CD4-positive, alpha-beta T cell treated with Interleukin-15 for 4 hours (primary cell): ENCODE measurements at regions not wholly inside any gene's neighbourhood (a gene's known extent, or its start where the extent isn't known, plus 50 kb on each side); places are given as distances from the start of the nearest gene placed in this dataset.
"Not testable (repeated sequence)": the region's sequence is repeated elsewhere in the genome, so short reads cannot be mapped to it uniquely, and the experiment has no call there.

Experiments
- DNase-seq: peaks from one replicate; pipeline ENCODE4 v3.0.0-alpha.2; 2020; ENCODE audit warnings: low spot score

GRCh38 chrX:39476604-39477021, 621.1 kb downstream of the BCOR start:
- no peak for DNase-seq

DNA sequence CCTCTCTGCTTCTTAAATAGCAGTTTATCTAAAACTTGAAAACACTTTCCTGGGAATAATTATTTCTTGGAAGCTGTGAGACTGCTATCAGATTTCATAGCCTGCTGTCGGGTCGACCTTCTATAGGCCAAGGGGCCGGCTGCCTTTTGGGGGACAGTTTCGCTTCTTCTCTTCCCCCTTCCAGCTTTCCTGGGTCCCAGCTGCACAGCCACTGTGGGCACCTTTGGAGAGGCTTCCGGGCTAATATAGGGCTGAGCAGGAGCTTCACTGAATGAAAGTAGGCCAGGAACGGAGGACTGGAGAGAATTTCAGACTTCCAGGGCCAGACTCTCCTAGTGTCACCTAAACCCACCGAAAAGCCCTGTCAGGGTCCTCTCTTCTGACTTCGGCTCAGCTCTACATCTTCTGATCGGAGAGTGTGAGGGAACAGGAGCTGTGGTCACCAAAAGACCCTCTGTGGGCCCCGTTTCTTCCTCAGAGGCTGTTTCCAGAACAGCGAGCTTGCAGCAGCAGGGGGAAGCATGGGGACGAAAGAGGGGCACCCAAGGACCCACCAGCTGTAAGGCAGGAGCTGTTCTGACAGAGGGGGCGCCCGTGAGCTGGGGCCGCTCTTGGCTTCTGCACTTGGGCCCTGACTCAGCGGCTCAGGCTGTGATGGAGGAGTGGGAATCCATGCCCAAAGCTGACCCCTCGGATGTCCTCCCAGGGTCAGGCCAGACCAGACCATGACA, 620.6 kb downstream of the BCOR start:
- DNase-seq, result no peak

DNA sequence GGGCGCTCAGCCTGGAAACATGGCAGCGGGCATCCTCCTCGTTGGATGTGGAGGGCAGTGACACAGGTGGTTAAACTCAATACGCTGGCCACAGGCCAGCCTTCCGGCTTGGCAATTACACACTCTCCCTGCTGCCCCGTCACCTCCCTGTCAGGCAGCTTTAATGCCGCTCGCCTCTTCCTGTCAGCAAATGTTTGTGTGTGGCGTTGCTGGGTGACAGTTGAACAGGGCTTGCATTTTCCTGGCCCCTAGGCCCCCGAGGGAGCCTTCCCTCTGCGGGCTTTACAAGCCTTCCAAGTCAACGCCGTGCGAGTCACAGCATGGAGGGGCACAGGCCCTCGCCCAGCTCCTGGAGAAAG, 620.0 kb downstream of the BCOR start:
- DNase-seq, result peak; percentile 29

DNA sequence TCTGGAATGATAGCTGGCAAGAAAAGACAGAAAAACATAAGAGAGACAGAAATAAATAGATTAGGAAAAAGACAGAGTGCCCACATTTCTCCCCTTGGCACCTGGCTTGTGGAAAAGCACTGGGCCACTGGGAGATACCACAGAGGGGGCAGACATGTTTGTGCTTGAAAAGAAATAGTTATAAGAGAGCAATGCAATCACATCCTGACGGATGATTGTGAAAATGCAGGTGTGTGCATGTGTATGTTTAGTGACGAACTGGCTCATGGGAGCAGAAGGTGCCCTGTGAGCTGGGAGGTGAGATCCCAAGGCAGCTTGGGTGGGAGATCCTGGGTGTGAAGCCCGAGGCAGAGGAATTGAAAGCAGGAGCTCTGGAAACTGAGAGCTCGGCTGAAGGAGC, 617.9 kb downstream of the BCOR start:
- no peak for DNase-seq

DNA sequence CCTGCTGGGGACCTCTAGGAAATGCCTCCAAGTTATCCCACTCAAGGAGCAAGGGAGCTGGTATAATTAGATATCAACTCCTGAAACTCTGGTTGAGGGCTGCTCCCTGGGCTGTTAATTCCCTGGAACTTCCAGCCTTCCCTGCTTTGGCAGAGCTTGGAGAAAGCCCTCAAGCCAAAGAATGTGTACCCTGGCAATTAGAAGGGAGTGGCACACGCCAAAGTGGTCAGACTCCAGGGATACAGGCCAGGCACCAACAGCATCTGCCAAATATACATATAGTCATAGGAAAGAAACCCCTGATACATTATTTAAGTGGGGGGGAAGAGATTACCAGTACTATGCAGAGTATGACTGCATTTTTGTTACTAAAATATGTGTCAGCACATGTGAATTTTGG, 616.8 kb downstream of the BCOR start:
- no peak for DNase-seq

- no peak for DNase-seq
Measured at GRCh38 chrX:39481621-39482020, 616.1 kb downstream of the BCOR start.

DNA sequence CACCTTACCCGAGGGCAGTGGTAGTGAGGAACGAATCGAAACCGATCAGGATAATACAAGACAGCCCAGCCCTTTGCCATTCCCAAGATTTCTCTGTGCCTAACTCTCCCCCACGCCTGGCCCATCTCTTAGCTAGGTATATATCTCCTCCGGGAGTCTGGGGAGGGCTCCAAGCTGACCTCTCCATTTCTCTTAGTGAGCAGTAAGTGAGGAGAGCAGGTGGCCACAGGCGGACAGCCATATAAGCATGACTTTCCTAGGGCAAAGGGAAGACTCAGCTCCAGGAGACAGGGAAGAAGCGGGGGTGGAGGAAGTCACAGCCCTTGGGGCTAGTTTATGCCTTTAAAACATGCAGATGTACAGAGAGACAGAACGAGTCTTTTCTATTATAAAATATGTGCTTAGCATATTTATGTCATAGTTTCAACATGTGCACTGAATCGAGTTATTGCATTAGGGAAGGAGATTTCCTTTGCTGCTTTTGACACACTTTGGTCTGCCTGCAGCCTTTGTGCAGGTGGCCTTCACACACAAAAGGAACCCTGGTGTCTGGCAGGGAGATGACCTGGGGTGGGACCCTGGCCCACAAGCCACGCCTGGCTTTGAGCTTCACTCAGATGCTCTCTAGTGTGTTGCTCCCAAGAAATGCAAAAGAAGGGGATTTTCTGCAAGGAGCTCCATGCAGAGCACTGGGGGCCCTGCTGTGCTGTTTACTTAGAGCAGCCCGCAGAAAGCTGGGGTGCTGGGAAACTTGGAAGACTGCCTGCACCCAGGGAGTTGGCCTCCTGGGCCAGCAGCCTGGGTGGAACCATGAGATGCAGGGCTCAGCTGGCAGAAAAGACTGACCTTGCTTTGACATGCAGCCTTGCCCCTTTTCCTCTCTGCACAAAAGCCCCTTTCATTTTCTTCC, 613.3 kb downstream of the BCOR start:
- DNase-seq, result no peak

DNA sequence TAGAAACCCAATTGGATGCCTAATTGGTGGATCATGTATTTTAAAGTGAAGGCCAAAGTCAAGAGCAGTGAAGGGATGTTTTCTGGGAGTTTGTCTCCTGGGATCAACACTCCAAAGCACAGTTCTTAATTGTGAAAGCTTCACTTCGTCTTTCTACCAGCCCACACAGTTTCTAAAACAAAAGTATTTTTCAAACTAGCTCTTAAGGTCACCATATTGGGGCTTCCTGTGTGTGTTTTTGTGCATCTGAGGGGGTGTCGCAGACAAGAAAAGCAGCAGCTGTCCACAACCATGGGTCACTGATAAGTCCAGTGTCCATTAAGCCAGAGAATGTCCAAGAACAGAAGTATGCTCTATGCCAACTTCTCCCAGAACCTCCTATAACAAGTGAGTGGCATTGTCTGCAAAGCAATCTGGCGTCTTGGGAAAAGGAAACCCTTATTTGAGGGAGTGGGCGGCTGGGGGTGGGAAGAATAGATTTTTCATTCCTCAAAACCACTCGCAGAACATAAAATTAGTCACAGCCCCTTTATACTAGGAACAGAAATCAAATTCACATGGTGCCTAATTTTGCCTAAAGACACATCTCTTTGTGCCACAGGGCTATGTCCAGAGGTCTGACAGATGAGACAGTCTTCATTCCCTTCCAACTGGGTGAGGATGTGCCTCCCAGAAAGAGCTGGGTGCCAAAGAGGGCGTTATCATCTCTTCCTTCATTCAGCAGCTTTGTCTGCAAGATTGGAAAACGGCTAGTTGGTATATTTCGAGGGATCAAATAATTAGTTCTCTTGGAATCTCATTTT, 610.4 kb downstream of the BCOR start:
- DNase-seq, result no peak

GRCh38 chrX:39487969-39488330, 609.8 kb downstream of the BCOR start:
- DNase-seq, result no peak

GRCh38 chrX:39491548-39492297, 606.0 kb downstream of the BCOR start:
- DNase-seq, result peak; percentile 52

GRCh38 chrX:39492497-39493162, 605.1 kb downstream of the BCOR start:
- DNase-seq, result no peak

DNA sequence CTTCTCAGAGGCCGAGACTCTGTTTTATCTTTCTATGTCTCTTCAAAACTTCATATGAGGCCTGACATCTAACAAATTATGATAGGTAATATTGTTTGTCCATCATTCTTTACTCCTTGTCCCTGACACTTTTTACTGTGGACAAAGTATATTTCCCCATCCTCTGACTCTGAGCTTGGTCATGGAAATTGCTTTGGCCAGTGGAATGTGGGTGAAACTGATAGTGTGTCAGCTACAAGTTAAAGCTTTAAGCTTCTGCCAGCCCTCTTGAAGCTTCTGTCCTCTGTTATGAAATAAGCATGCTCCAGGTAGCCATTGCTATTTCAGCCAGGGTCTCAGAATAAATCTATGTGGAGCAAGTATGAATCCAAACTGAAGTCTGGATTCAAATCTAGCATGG, 604.6 kb downstream of the BCOR start:
- DNase-seq, result no peak

GRCh38 chrX:39497117-39497516, 600.6 kb downstream of the BCOR start:
- not testable (repeated sequence) for DNase-seq

GRCh38 chrX:39497702-39498265, 600.0 kb downstream of the BCOR start:
- no peak for DNase-seq

- DNase-seq, result no peak
Measured at GRCh38 chrX:39499996-39500395, 597.8 kb downstream of the BCOR start.

GRCh38 chrX:39501822-39502221, 595.9 kb downstream of the BCOR start:
- DNase-seq, result no peak

DNA sequence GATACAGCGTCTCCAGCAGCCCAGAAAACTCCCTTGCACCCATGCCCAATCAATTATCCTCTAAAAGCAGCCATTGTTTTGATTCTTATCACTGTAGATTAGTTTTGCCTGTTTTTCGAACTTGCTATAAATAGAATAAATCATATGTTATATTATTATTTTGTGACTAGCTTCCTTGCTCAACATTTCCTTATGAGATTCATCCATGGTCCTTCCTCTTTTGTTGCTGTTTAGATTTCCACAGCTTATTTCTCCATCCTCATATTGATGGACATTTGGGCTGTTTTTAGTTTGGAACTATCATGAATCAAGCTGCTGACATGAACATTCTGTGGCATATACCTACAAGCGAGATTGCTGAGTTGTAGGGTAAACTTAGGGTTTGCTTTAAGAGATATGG, 595.3 kb downstream of the BCOR start:
- no peak for DNase-seq

GRCh38 chrX:39504227-39504626, 593.5 kb downstream of the BCOR start:
- no peak for DNase-seq

- no peak for DNase-seq
Measured at GRCh38 chrX:39504850-39505259, 592.9 kb downstream of the BCOR start.

GRCh38 chrX:39506131-39506530, 591.6 kb downstream of the BCOR start:
- DNase-seq, result no peak

- DNase-seq, result no peak
Measured at GRCh38 chrX:39507034-39507433, 590.7 kb downstream of the BCOR start.
